ENCODE measurements at regions not wholly inside any gene's neighbourhood (a gene's known extent, or its start where the extent isn't known, plus 50 kb on each side); places are given as distances from the start of the nearest gene placed in this dataset.

DNA sequence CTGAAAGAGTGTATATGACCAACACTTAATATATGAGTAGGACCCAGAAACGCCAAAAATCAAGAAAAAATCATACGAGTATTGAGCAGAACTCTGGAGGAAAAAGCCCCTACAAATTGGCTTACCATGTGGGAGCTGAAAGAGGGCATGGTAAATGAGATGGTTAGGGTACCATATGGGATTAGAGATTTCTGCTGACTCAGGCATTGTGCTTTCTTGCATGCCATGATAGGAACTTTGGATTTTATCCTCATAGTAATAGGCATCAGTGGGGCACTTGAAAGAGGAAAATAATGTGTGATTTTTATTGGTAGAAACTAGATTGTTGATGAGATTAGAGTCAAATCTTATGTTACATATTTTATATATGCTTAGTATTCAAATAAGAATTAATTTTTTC lies 271.1 kb downstream of the CBLN2 start:
- no peak for TF ChIP-seq POLR2AphosphoS5 (IDR thresholded peaks at IDR 0.05; ENCODE audit: low read depth, low read length)
- no peak for TF ChIP-seq TAF1 (IDR thresholded peaks at IDR 0.05; ENCODE audit: borderline replicate concordance, insufficient read depth, low read length)

Data from PFSK-1 (cell line).